Endothelial cell of umbilical vein (primary cell): ENCODE measurements at regions not wholly inside any gene's neighbourhood (a gene's known extent, or its start where the extent isn't known, plus 50 kb on each side); places are given as distances from the start of the nearest gene placed in this dataset.

Experiments used
- CTCF ChIP-seq, 2 donors: IDR thresholded peaks; 1 replicate in 1 of 2; 2 replicates in 1 of 2; pipeline ENCODE4 v1.5.1; 2011; ENCODE audit warnings: low read length in 2 of 2, mild to moderate bottlenecking in 2 of 2, moderate library complexity in 2 of 2, control low read depth in 1 of 2, inconsistent platforms in 1 of 2, low read depth in 1 of 2; ENCODE audit not compliant: insufficient read depth in 1 of 2; ENCODE audit errors: extremely low read depth in 1 of 2
- POLR2AphosphoS5 ChIP-seq: IDR thresholded peaks from 2 replicates; pipeline ENCODE4 v1.6.1; 2012; ENCODE audit warnings: low read depth, mild to moderate bottlenecking, control low read depth, low read length, moderate library complexity; ENCODE audit not compliant: insufficient read depth

- TF ChIP-seq CTCF (IDR thresholded peaks at IDR 0.05; ENCODE audit: extremely low read depth in 1 of 2, insufficient read depth in 1 of 2, low read depth in 1 of 2, low read length in 2 of 2) = no peak
- TF ChIP-seq POLR2AphosphoS5 = no peak
Observed at GRCh38 chr6:44558832-44559251, 171.3 kb downstream of the CDC5L start.
